ENCODE measurements at regions not wholly inside any gene's neighbourhood (a gene's known extent, or its start where the extent isn't known, plus 50 kb on each side); places are given as distances from the start of the nearest gene placed in this dataset.
"Not testable (repeated sequence)": the region's sequence is repeated elsewhere in the genome, so short reads cannot be mapped to it uniquely, and the experiment has no call there.

- TF ChIP-seq CTCF (IDR thresholded peaks at IDR 0.05), result no peak
- H3K9ac ChIP-seq (ENCODE audit: insufficient read depth, low read length, poor library complexity, severe bottlenecking), result no peak overlapping the region
- intact Hi-C loops (cut with micrococcal nuclease), result no loop called here
- no peak for DNase-seq
- no peak overlapping the region for H3K4me2 ChIP-seq (replicated peaks; ENCODE audit: extremely low read depth, low read length, poor library complexity, severe bottlenecking)
- no peak overlapping the region for H3K27ac ChIP-seq (ENCODE audit: low read depth in 1 of 2, low read length in 2 of 2)
- H3K4me3 ChIP-seq (replicated peaks in 1 of 3; ENCODE audit: low read depth in 2 of 3, low read length in 3 of 3), result no peak overlapping the region
- Mint-ChIP-seq H3K36me3 (no peaks in the 10 kb centered on the region), H3K27me3 (ENCODE audit: low read depth in 3 of 3) (peaks cover 0 to 2% (median 2%) of the 10 kb centered on the region in 3 donors), H3K4me1 (no peaks in the 10 kb centered on the region), H3K27ac (no peak overlapping the region), H3K4me3 (no peak overlapping the region), H3K9me3 (peaks cover 0 to 5% (median 3%) of the 10 kb centered on the region in 7 donors)
- no peaks in the 10 kb centered on the region for H3K4me1 ChIP-seq (ENCODE audit: control insufficient read depth in 1 of 2, insufficient read depth in 2 of 2, low read length in 2 of 2)
- H3K27me3 ChIP-seq (ENCODE audit: control insufficient read depth in 2 of 2, insufficient read depth in 2 of 2, low read length in 2 of 2), result no peaks in the 10 kb centered on the region
- no peaks in the 10 kb centered on the region for H3K9me3 ChIP-seq (replicated peaks in 1 of 2; ENCODE audit: control insufficient read depth in 1 of 2, insufficient read depth in 1 of 2, low read length in 2 of 2)
- 93% methylated on average over 4 of the region's 19 CpGs for WGBS (ENCODE audit: insufficient coverage)
- no peaks in the 10 kb centered on the region for H4K20me1 ChIP-seq (ENCODE audit: insufficient read depth, low read length)
- no peak overlapping the region for H2AFZ ChIP-seq (ENCODE audit: insufficient read depth, low read depth, low read length, poor library complexity, severe bottlenecking)
- H3K36me3 ChIP-seq (replicated peaks in 1 of 2; ENCODE audit: control insufficient read depth in 1 of 2, insufficient read depth in 2 of 2, low read length in 2 of 2), result no peaks in the 10 kb centered on the region
- H3K79me2 ChIP-seq (ENCODE audit: insufficient read depth, low read length), result no peaks in the 10 kb centered on the region
Observed at GRCh38 chr2:20113986-20114938, 62.8 kb upstream of the LAPTM4A start.

- no peaks in the 10 kb centered on the region for H3K4me1 ChIP-seq (ENCODE audit: control insufficient read depth in 1 of 2, insufficient read depth in 2 of 2, low read length in 2 of 2)
- intact Hi-C loops (cut with micrococcal nuclease), result no loop called here
- no peaks in the 10 kb centered on the region for H3K9me3 ChIP-seq (replicated peaks in 1 of 2; ENCODE audit: control insufficient read depth in 1 of 2, insufficient read depth in 1 of 2, low read length in 2 of 2)
- Mint-ChIP-seq H3K36me3 (no peaks in the 10 kb centered on the region), H3K4me1 (peaks cover 2% of the 10 kb centered on the region), H3K4me3 (no peak overlapping the region), H3K27me3 (ENCODE audit: low read depth in 3 of 3) (peaks cover 0 to 2% (median 0%) of the 10 kb centered on the region in 3 donors), H3K9me3 (peaks cover 0 to 5% (median 3%) of the 10 kb centered on the region in 7 donors), H3K27ac (no peak overlapping the region)
- no peak overlapping the region for H3K4me3 ChIP-seq (replicated peaks in 1 of 3; ENCODE audit: low read depth in 2 of 3, low read length in 3 of 3)
- TF ChIP-seq CTCF (IDR thresholded peaks at IDR 0.05), result no peak
- no peak overlapping the region for H3K27ac ChIP-seq (ENCODE audit: low read depth in 1 of 2, low read length in 2 of 2)
- no peak overlapping the region for H3K4me2 ChIP-seq (replicated peaks; ENCODE audit: extremely low read depth, low read length, poor library complexity, severe bottlenecking)
- H3K9ac ChIP-seq (ENCODE audit: insufficient read depth, low read length, poor library complexity, severe bottlenecking), result no peak overlapping the region
- no peak for DNase-seq
- H2AFZ ChIP-seq (ENCODE audit: insufficient read depth, low read depth, low read length, poor library complexity, severe bottlenecking), result no peak overlapping the region
- H4K20me1 ChIP-seq (ENCODE audit: insufficient read depth, low read length), result no peaks in the 10 kb centered on the region
- H3K36me3 ChIP-seq (replicated peaks in 1 of 2; ENCODE audit: control insufficient read depth in 1 of 2, insufficient read depth in 2 of 2, low read length in 2 of 2), result no peaks in the 10 kb centered on the region
- no peaks in the 10 kb centered on the region for H3K79me2 ChIP-seq (ENCODE audit: insufficient read depth, low read length)
- WGBS (ENCODE audit: insufficient coverage), result 91% methylated on average over 13 of the region's 15 CpGs
- H3K27me3 ChIP-seq (ENCODE audit: control insufficient read depth in 2 of 2, insufficient read depth in 2 of 2, low read length in 2 of 2), result no peaks in the 10 kb centered on the region
Observed at GRCh38 chr2:20113004-20113796, 61.8 kb upstream of the LAPTM4A start.

- H3K79me2 ChIP-seq (ENCODE audit: insufficient read depth, low read length); H3K36me3 Mint-ChIP-seq; H3K4me2 ChIP-seq (replicated peaks; ENCODE audit: extremely low read depth, low read length, poor library complexity, severe bottlenecking); intact Hi-C loops (cut with micrococcal nuclease); H3K9ac ChIP-seq (ENCODE audit: insufficient read depth, low read length, poor library complexity, severe bottlenecking); H3K9me3 ChIP-seq (replicated peaks in 1 of 2; ENCODE audit: control insufficient read depth in 1 of 2, insufficient read depth in 1 of 2, low read length in 2 of 2); H3K4me3 Mint-ChIP-seq; H2AFZ ChIP-seq (ENCODE audit: insufficient read depth, low read depth, low read length, poor library complexity, severe bottlenecking); H4K20me1 ChIP-seq (ENCODE audit: insufficient read depth, low read length); H3K27me3 Mint-ChIP-seq (ENCODE audit: low read depth in 3 of 3); H3K36me3 ChIP-seq (replicated peaks in 1 of 2; ENCODE audit: control insufficient read depth in 1 of 2, insufficient read depth in 2 of 2, low read length in 2 of 2); DNase-seq; H3K4me3 ChIP-seq (replicated peaks in 1 of 3; ENCODE audit: low read depth in 2 of 3, low read length in 3 of 3); H3K27me3 ChIP-seq (ENCODE audit: control insufficient read depth in 2 of 2, insufficient read depth in 2 of 2, low read length in 2 of 2); H3K27ac ChIP-seq (ENCODE audit: low read depth in 1 of 2, low read length in 2 of 2); H3K4me1 Mint-ChIP-seq; H3K4me1 ChIP-seq (ENCODE audit: control insufficient read depth in 1 of 2, insufficient read depth in 2 of 2, low read length in 2 of 2); H3K9me3 Mint-ChIP-seq; H3K27ac Mint-ChIP-seq: not testable (repeated sequence)
- WGBS (ENCODE audit: insufficient coverage), result 94% methylated on average over 7 of the region's 9 CpGs
Observed at GRCh38 chr2:20112361-20112760, 60.9 kb upstream of the LAPTM4A start.
